GM12874 (cell line): ENCODE measurements at regions not wholly inside any gene's neighbourhood (a gene's known extent, or its start where the extent isn't known, plus 50 kb on each side); places are given as distances from the start of the nearest gene placed in this dataset.

Experiments used
- TF ChIP-seq, protein P1 (sequence below): IDR thresholded peaks from 2 replicates; pipeline ENCODE4 v1.5.1; 2011; ENCODE audit warnings: low read depth, mild to moderate bottlenecking, control low read depth, low read length, moderate library complexity; ENCODE audit not compliant: insufficient read depth

DNA sequence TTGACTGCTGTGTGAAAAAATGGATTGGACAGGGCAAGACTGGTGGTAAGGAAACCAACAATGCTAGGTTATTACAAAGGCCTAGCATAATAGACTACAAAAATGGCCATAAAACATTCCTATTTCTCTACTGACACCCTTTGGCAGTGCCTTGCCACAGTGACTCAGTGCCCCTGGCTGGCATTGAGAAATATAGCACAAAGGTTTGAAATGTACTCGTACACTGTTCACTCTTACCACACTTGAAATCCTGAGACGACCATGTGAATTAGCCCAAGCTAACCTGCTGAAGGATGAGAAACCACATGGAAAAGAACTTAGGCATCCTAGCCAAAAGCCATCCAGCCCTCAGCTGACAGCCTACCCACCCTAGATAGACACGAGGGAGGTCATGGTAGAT is 149.8 kb upstream of the PALMD start:
- TF ChIP-seq, protein P1, sequence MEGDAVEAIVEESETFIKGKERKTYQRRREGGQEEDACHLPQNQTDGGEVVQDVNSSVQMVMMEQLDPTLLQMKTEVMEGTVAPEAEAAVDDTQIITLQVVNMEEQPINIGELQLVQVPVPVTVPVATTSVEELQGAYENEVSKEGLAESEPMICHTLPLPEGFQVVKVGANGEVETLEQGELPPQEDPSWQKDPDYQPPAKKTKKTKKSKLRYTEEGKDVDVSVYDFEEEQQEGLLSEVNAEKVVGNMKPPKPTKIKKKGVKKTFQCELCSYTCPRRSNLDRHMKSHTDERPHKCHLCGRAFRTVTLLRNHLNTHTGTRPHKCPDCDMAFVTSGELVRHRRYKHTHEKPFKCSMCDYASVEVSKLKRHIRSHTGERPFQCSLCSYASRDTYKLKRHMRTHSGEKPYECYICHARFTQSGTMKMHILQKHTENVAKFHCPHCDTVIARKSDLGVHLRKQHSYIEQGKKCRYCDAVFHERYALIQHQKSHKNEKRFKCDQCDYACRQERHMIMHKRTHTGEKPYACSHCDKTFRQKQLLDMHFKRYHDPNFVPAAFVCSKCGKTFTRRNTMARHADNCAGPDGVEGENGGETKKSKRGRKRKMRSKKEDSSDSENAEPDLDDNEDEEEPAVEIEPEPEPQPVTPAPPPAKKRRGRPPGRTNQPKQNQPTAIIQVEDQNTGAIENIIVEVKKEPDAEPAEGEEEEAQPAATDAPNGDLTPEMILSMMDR, result no peak

DNA sequence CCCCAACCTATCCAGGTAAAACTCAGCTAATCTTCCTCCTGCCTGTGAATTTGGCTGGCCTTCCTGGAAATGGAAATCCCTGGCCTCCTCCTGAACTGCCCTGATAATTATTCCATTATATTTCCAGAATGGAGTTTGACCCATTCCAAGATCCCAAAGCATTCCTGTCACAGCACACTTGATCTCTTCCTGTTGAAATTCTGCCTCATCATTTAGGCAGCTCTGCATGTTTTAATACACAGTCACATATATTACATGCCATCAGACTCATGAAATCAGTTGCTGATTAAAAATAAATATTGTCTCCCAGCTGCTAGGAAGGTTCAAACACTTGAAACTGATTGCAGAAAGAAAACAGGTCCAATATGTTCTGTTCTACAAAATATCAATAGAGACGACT is 148.2 kb upstream of the PALMD start:
- TF ChIP-seq, protein P1, result no peak

DNA sequence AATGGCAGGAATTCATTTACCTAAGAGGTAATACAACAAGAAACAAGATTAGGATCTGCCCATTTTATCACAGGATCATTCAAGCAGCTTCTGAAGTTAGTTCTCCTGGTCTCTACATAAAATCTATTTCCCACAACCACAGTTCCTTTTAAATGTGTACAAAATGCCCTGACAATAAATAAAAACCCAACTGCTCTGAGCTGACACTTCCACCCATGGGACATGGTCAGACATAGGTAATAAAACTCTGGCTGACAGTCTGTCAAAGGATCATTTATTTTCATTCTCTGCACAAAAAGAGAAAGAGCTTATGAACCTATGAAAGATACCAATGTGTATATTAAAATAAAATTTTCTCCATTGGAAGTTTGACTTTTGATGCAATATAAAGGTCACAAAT is 145.4 kb upstream of the PALMD start:
- TF ChIP-seq, protein P1, result no peak

DNA sequence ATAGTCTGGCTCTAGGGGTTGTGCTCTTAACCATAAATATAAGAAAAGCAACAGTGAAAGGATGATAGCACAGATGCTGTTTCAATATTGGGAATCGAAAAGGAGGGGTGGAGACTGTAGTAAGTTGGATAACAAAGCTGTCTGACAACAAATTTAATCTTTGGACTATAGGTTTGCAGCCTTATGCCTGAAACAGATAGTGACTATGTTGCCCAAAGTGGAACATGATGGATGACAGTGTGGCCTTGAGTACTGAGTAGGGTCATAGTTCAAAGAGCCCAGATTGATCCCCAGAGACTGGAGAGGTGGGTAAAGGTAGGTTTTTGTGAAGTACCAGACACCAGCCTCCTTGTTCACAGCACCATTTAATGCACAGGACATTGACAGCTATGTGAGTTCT is 144.0 kb upstream of the PALMD start:
- TF ChIP-seq, protein P1, result no peak

DNA sequence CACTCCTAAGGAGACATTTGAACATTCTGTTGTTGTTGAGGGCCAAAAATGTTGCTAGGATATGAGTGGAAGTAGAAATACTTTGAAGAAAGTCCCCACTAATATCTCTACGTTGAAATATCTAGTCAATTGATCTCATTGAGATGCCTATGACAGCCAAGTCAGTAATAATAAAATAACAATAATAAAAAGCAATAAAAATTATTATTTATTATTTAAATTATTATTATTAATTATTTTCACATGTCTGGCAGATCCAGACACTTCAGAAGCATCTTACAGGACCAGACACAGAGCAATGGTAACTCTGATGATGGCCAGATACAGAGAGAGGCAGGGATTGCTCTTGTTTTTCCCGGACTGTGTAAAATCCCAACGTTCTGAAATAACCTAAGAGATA is 143.5 kb upstream of the PALMD start:
- TF ChIP-seq, protein P1, result no peak

DNA sequence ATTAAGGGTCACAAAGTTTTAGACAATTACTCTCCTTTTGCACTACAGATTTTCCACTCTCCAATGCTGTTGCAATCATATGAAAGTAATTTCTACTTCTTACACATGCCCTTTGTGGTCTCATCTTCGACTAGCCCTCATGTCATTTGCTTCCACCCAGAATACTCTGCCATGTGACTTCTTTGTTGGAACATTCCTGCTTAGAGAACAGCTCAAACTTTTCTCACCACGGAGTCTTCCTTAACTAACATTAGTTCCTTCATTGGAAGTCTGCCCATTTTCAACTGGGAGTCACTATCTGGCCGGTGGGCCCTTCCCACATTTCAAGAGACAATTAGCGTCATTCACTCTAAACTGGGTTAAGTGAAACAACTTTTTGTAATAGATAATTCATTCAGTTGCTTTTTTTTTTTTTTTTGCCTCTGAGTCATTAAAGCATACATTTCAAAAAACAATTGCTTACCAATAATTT is 142.6 kb upstream of the PALMD start:
- TF ChIP-seq, protein P1, result no peak

DNA sequence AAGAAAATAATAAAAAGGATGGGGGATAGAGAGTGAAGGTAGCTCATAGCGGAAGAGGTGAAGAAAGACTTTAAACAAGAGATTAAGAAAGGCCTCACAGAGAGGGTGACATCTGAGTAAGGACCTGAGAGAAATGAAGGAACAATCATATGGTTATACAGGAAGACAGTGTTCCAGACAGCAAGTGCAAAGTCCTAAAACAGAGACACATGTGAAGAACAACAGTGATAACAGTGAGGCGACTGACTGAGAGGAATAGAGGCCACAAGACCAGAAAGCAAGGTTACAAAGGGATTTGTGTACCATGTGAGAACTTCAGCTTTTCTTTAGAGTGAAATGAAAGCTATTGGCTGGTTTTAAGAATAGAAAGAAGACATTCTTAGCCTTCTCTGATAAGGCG is 141.6 kb upstream of the PALMD start:
- TF ChIP-seq, protein P1, result no peak

DNA sequence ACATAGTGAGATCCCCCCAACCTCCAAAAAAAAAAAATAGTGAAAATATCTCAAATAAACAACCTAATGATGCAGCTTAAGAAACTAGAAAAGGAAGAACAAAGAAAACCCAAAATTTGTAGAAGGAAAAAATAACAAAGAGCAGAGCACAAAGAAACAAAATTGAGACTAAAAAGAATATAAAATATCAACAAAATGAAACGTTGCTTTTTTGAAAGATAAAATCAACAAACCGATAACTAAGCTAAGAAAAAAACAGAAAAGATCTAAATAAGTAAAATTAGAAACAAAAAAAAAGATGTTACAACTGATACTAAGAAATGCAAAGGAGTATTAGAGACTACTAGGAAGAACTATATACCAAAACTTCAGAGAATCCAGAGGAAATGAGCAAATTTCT is 139.3 kb upstream of the PALMD start:
- TF ChIP-seq, protein P1, result no peak
